ENCODE measurements at regions not wholly inside any gene's neighbourhood (a gene's known extent, or its start where the extent isn't known, plus 50 kb on each side); places are given as distances from the start of the nearest gene placed in this dataset.
"Not testable (repeated sequence)": the region's sequence is repeated elsewhere in the genome, so short reads cannot be mapped to it uniquely, and the experiment has no call there.

DNA sequence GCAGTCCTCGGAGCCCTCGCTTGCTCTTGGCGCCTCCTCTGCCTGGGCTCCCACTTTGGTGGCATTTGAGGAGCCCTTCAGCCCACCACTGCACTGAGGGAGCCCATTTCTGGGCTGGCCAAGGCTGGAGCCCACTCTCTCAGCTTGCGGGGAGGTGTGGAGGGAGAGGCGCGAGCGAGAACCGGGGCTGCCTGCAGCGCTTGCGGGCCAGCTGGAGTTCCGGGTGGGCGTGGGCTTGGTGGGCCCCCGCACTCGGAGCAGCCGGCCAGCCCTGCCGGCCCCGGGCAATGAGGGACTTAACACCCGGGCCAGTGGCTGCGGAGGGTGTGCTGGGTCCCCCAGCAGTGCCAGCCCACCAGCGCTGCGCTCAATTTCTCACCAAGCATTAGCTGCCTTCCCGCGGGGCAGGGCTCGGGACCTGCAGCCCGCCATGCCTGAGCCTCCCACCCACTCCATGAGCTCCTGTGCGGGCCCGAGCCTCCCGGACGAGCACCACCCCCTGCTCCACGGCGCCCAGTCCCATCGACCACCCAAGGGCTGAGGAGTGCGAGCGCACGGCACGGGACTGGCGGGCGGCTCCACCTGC is 81.4 kb upstream of the CDH9 start:
- TF ChIP-seq, protein P1, sequence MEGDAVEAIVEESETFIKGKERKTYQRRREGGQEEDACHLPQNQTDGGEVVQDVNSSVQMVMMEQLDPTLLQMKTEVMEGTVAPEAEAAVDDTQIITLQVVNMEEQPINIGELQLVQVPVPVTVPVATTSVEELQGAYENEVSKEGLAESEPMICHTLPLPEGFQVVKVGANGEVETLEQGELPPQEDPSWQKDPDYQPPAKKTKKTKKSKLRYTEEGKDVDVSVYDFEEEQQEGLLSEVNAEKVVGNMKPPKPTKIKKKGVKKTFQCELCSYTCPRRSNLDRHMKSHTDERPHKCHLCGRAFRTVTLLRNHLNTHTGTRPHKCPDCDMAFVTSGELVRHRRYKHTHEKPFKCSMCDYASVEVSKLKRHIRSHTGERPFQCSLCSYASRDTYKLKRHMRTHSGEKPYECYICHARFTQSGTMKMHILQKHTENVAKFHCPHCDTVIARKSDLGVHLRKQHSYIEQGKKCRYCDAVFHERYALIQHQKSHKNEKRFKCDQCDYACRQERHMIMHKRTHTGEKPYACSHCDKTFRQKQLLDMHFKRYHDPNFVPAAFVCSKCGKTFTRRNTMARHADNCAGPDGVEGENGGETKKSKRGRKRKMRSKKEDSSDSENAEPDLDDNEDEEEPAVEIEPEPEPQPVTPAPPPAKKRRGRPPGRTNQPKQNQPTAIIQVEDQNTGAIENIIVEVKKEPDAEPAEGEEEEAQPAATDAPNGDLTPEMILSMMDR (IDR thresholded peaks at IDR 0.05): not testable (repeated sequence)
- TF ChIP-seq ZFX (IDR thresholded peaks at IDR 0.05; ENCODE audit: borderline replicate concordance): not testable (repeated sequence)
